ENCODE measurements at regions not wholly inside any gene's neighbourhood (a gene's known extent, or its start where the extent isn't known, plus 50 kb on each side); places are given as distances from the start of the nearest gene placed in this dataset.
"Not testable (repeated sequence)": the region's sequence is repeated elsewhere in the genome, so short reads cannot be mapped to it uniquely, and the experiment has no call there.

DNA sequence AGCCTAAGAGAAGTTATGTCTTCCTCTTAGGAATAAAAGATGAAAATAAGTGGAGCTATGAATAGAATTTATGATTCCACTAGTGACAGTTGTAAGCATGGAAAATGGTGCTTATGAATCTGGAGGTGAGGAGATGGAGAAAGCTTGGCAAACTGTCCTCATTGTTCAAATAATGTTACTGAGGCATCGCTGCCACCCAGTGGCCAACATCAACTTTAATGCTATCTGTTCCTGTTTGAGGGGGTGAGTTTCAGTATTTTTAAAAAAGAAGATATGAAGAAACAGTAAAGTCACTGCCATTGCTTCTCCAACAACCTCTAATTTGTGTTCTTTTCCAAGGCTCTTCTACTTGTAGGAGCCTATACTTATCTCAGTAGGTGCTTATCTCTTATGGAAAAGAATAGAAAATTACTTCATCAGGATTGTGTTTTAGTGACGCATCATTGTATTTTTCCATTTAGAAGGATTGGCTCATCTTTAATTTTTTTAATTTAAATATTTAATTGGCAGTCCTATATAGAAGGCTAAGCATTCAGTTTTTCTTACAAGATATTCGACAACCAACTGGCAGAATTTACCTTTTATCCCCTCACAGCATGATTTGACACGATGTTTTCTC, 260.4 kb upstream of the P2RY1 start:
- Histone ChIP-seq H3K4me3 (no peak overlapping the region), H3K27ac (no peak overlapping the region)

DNA sequence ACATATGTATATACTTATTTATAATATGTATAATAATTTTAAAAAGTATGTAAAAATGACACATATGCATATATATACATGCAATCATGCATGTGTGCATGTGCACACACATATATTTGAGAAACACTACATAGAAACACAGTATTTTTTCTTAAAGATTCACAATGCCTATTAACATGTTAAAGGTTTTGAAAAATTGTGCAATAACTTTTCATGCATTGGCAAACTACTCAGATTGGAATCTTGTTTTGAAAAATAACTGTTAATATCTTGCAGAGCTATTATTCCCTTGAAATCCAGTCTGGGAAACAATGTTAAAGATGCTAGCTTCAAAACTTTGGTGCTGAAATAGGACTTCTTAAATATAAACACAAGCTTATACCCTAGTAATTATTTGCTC, 256.2 kb upstream of the P2RY1 start:
- Histone ChIP-seq H3K4me3 (no peak overlapping the region), H3K27ac (no peak overlapping the region)

DNA sequence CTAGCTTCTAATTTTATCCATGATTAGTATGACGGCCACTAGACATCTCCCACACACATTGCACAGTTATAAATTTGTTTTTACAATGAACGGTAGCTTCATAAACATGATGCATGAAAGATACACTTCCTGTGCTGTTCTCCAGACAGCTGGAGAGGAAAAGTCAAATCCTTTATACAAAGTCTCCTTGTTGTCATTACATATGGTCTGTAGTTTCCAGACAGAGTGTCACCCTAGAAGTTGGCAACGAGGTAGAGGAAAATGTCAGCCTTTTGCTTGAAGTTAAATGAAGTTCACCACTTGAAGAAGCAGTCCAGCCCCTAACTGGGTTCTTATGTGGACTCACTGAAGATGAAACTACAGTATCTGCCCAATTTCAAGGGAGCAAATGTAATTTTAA, 253.0 kb upstream of the P2RY1 start:
- Histone ChIP-seq H3K27ac (no peak overlapping the region), H3K4me3 (no peak overlapping the region)

DNA sequence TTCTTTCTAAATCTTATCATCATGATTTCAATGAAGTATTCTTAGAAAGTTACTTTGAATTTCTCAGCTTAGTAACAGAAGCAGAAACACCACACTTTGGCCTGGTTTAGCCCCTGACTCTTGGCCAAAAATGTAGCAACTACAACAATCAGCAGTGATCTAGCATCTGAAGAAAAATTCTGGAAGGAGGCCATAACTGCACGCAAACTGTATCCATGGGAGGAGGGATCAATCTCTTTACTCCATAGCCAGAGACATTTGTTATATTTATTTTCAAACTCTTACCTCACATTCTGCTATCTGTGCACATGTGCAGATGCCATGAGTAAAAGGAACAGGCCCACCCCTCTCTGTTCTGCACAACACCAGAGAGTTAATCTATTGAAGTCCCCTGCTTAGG, 251.0 kb upstream of the P2RY1 start:
- no peak overlapping the region for H3K4me3 ChIP-seq
- H3K27ac ChIP-seq, result no peak overlapping the region

DNA sequence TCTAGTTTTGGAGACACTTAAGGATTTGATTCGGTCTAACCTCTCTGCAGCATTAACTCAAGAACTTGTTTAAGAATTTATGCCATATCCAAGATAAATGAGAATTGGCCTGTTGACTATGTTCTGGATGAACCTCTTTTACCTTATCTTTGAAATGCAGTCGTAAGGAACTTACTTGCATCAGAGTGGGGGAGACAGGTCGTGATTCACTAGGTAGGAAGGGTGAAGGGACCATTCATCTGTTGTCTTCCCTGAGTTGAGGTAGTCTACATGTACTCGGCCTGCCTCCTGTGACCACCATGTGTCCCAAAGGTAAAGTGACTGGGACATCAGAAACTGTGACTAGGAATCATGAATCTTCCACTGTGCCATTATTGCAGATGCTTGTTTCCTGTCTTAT, 248.0 kb upstream of the P2RY1 start:
- no peak overlapping the region for H3K27ac ChIP-seq
- no peak overlapping the region for H3K4me3 ChIP-seq

DNA sequence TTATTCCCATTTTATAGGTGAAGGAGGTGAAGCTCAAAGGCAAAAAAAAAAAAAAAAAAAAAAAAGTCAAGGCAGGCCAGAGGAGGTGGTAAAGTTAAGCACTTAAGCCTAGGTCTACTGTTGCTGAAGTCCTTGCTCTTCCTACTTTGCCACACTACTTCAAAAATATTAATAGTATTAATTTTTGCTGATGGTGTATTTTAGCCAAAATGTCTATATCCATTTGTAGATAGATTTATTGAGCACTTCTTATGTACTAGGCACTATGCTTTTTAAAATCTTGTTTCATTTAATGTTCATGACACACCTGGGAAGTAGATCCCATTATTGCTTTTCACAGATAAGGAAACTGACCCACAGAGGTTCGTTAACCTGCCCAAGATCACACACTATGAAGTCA, 247.1 kb upstream of the P2RY1 start:
- no peak overlapping the region for H3K27ac ChIP-seq
- no peak overlapping the region for H3K4me3 ChIP-seq

DNA sequence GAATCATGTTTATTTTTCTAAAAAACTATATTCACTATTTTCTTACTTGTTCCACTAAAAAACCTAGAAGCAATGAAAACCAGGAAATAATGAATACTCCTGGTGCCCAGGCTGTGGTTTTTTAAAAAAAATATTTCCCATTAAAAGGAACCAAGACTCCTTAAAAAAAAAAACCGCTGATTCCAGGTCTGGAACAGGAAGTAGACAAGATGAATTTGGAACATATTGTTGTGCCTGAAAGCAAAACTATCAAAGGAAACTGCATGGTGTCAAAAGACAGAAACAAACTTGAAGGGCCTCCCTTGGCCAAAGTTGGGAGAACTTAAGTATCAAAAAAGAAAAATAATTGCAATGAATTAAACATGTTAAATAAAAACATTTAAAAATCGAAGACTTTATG, 245.3 kb upstream of the P2RY1 start:
- no peak overlapping the region for H3K4me3 ChIP-seq
- no peak overlapping the region for H3K27ac ChIP-seq

DNA sequence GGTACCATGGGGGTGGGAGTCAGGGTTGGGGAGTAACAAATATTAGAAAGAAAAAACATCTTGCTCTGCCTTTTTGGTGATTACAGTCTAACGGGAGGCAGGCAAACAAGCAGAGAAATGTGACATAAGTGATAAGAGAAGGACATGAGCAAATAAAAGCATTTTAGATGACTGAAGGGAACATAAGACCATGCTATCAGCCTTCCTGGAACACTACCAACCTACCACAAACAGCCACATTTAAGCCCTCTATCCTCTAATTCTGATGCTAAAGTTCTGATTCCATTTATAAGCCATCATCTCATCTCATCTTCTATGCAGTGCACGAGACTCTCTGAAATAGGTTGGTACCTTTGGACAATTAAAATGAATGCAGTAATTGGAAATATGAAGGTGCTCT, 243.4 kb upstream of the P2RY1 start:
- Histone ChIP-seq H3K27ac (no peak overlapping the region), H3K4me3 (no peak overlapping the region)

DNA sequence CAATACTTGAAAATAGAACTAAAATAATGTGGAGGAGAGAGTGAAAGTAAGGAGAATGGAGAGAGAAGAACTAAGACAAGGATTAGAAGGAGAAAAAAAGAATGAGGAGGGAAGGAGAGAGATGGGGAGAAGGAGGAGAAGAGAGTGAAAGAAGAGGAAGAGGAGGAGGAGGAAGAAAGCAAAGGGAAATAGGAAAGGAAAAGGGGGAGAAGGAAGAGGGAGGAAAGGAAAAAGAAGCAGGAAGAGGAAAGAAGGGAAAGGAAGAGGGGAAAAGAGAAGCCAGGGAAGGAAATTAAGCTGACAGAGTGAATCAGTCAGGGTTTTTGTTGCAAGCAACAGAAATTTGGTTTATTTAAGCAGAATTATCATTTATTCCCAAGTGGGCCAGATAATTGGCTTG, 241.7 kb upstream of the P2RY1 start:
- H3K4me3 ChIP-seq, result no peak overlapping the region
- no peak overlapping the region for H3K27ac ChIP-seq

DNA sequence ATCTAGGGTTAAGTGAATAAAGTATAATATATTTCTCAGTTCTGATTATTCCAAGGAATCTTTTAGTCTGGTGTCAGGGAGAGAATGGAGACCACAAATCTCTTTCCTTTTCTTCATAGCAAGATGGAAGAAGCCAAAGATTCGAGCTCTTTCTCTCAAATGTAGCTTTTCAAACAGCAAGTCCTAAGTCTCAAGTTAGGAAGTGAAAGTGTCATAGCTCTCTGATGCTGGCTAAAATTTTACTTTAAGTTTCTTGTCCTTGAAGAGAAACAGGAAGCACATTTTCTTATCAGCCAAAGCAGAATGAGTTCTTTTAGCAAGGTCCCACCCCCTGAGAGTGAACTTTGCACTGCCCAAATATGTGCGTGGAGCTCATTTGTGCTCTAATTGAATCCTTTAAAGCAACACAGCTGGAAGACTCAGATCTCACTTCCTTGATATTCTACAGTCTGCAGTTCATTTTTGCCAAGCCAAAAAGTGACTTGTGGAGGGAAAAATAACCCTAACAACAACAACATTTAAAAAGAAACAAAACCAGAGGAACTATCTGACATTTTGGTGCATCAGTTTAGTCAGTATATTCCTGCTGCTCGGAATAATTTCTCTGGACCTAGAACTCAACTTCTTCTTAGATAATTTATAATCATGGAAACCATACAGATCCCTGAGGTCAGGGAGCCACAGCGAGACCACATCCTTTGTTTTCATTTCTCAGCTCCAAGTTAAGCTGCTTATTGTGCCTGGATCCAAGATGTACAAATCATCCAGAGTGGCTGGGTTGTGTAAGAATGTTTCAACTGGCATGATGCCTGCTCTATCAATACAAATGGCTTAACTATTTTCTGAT, 238.7 kb upstream of the P2RY1 start:
- H3K4me3 ChIP-seq, result no peak overlapping the region

DNA sequence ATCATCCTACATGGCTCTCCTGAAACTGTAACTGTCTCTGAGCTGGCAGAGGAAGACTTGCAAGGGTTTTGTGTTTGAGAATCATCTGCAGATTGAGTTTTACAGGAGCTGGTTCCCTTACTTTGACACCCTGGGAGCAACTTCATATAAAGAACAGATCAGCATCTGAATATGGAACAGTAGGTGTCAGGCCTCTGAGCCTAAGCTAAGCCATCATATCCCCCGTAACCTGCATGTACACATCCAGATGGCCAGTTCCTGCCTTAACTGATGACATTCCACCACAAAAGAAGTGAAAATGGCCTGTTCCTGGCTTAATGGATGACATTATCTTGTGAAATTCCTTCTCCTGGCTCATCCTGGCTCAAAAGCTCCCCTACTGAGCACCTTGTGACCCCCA, 238.1 kb upstream of the P2RY1 start:
- H3K27ac ChIP-seq, result peak overlapping the region in 12 of 21 experiments; percentile 15 to 73 (median 48)
- not testable (repeated sequence) for H3K4me3 ChIP-seq

More for the DNA sequence above, 238.7 kb upstream of the P2RY1 start:
- peak overlapping the region in 19 of 21 experiments; percentile 3 to 73 (median 47) for H3K27ac ChIP-seq

DNA sequence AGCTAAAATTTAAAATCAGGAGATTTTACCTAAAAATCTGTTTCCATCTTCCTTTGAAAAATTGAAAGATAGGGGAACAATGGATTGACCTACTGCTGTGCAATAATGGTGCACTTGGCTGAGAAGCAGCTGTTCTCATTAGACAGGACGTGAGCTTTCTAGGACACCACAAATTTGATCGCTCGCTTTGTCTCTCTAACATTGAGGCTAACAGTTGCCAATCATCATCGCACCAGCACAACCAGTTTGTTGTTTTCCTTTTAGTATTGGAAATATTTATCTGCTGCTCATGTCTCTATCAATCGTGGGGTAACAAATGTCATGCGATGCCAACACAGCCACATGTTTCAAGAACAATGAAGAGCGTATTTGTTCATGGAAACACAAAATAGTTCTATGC, 228.8 kb upstream of the P2RY1 start:
- H3K27ac ChIP-seq, result no peak overlapping the region
- H3K4me3 ChIP-seq, result no peak overlapping the region

DNA sequence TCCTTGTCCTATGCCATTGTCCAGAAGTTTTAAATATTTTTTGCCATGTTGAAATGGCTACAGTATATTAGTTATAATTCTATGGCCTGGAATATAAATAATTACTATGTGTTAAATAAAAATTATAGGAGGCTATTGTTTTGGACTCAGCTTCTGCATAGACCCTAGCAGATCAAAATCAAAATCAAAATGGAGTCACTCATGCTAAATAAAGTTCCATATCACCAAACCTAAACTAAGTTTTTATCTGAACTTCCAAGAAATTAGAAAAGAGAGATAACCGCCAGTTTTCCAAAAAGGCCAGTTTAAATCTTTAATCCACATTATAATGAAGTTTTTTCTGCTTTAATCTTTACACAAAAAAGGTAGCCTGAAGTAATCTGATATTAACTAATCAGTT, 227.8 kb upstream of the P2RY1 start:
- no peak overlapping the region for H3K4me3 ChIP-seq
- no peak overlapping the region for H3K27ac ChIP-seq

DNA sequence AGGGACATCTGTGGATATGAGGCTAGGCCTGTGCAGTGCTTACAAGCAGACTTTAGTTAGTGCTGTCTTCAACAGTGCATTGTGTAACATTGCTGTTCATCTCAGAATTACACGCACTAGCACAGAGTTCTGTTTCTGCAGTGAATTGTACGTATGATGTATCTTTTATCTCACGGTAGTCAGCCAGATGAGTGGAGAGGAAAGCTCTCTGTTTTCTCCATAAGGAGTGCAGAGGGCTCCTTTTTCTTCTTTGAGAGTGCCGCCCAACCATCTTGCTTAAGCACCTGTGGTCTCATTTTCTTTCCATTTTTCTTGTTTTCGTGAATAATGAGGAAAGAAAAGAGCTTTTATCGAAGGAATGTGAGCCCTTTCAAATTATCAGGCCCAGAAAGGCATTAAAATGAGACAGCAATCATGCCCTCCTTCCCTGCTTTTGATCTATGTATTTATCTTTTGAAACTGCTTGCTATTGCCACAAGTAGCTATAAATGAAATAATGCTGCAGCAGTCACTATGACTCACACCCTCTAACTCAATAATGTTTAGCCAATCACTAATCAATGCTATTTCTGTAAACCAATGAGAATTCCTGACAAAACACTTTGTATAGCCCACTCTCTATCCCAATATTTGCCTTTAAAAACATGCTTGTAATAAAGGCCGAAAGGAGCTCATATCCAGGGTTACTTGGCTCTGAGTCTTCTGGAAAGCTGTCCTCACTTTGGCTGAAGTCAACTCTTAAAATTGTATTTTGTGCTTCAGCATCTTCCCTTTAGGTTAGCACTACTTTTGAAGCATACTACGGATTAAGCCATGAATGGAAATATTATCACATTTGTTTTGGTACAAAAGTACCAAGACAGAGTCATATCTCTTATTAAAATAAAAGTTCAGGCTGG, 226.0 kb upstream of the P2RY1 start:
- H3K4me3 ChIP-seq, result no peak overlapping the region
- no peak overlapping the region for H3K27ac ChIP-seq

DNA sequence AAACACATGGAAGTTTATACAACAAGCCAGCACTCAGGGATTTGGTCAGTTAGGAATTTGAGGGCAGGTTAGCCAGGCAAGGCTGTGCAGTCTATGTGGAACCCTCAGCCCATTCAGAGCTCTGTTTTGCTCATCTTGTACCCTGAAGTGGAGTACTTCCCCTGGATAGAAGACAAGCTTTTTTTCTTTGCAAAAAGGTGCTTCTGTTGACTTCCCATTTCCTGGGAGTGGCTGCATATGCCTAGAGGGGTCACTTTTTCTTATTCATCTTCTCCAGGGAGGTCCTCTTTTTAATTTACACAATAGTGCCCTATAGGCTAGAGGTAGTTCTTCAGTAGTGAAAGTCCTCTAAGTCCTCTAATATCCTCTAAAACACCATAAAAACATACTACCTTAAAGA, 225.0 kb upstream of the P2RY1 start:
- no peak overlapping the region for H3K4me3 ChIP-seq
- H3K27ac ChIP-seq, result no peak overlapping the region

DNA sequence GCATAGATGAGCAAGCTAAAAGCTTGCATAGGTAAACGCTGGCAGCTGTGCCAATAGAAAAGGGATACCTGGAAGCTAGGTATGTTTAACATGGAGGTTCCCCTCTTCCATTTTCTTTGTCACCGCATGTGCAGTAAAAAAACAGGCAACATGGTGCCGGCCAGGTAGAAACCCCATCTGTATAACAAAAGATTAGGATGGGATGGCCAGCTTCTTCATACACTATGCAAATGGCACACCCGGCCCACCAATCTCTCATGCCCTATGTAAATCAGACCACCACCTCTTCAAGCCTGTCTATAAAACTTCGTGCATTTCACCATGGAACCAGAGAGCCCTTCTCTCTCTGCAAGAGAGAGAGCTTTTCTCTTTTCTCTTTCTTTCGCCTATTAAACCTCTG, 224.3 kb upstream of the P2RY1 start:
- no peak overlapping the region for H3K27ac ChIP-seq
- no peak overlapping the region for H3K4me3 ChIP-seq

DNA sequence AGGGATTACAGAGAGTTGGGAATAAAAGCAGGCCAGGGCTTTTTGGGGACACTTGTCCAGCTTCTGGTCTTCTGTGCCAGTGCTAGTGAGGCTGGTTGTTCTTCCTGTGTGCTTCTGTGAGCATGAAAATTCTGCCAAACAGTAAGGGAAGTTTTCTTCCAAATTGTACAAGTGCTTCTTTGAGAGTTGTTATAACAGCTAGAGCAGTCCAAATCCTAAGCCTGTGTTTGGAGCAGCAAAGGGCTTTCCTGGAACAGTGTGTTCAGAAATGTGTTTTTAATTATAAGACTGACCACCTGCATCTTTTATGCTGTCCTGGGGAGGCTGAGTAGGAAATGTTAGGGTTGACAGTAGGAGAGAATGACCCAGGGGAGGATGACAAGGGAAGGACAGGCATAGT, 223.0 kb upstream of the P2RY1 start:
- no peak overlapping the region for H3K4me3 ChIP-seq
- H3K27ac ChIP-seq, result no peak overlapping the region

DNA sequence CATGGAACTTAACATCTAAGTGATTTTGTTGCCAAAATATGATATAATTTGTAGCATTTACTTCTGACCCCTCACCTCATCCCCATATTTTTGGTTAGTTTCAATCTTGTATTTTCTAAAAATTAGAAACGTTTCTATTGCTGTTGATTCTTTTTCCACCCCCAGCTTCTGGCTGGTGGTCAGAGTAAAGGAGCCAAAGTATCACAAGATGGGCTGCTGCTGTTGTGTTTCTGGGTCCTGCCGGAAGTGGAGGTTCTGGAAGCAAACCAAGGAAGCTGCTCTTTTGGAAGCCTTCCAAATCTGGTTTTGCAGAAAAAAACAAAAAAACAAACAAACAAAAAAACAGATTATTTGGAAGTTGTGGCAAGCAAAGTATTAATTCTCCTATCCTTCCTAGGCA, 221.1 kb upstream of the P2RY1 start:
- Histone ChIP-seq H3K27ac (no peak overlapping the region), H3K4me3 (no peak overlapping the region)

DNA sequence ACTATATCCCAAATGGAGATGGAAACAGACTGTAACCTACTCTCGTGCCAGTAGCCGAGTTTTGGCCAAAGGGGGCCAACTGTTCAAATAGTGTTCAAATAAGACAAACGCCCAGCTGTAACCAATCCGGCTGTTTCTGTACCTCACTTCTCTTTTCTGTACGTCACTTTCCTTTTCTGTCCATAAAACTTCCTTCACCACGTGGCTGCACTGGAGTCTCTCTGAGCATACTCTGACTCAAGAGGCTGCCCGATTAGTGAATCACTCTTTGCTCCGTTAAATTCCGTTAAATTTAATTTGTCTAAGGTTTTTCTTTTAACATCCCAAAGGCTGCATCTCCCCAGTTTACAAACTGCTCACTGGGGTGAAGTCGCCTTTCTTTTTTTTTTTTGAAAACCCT, 219.2 kb upstream of the P2RY1 start:
- Histone ChIP-seq H3K27ac (no peak overlapping the region), H3K4me3 (no peak overlapping the region)

DNA sequence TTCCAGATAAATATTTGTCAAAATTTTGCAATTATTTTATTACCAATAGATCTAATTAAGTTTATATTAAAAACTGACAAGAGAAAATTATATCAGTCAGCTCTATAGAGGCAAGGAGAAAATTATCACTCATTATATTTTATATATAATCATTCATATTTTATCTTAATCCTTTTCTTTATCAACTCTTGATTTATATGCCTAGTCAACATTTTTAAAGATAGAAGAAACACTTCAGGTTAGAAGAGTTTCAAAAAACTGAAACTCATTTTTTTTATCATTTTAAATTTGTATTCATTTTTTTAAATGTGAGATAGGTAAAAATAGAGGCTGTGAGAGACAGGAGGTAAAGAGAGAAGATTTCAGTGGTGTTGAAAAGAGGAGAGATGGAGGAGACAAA, 217.3 kb upstream of the P2RY1 start:
- Histone ChIP-seq H3K27ac (no peak overlapping the region), H3K4me3 (no peak overlapping the region)

DNA sequence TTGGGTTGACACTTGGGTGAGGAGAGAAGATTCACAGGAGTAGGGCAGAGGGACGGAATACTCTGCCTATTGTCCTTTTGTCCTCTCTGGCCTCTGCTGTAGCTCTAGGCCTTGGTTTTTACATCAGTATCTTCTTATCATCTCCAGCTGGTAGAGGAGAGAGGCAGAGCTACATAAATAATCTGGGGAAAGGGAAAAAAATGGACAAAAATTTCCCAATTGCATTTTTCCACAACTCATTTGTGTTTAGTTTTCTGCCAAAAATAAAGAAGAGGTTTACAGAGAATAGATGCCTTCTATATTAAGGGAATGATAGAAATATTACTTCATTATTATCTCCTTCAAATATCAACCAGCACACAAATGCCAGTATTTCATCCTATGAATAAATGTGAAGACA, 216.4 kb upstream of the P2RY1 start:
- no peak overlapping the region for H3K27ac ChIP-seq

More for the DNA sequence above, 216.4 kb upstream of the P2RY1 start:
- no peak overlapping the region for H3K4me3 ChIP-seq
